ENCODE measurements at regions not wholly inside any gene's neighbourhood (a gene's known extent, or its start where the extent isn't known, plus 50 kb on each side); places are given as distances from the start of the nearest gene placed in this dataset.

GRCh38 chr9:118963674-118964073, 405.6 kb downstream of the BRINP1 start:
- no peaks in the 10 kb centered on the region for H3K36me3 ChIP-seq (ENCODE audit: insufficient read depth, low read length)
- no peaks in the 10 kb centered on the region for H3K9me2 ChIP-seq (replicated peaks; ENCODE audit: insufficient read depth, low read length)
- H3K9ac ChIP-seq (ENCODE audit: low read length): no peak overlapping the region
- H3K4me1 ChIP-seq (ENCODE audit: low read length): no peaks in the 10 kb centered on the region
- H3K4me3 ChIP-seq (ENCODE audit: low read length): no peak overlapping the region
- no peaks in the 10 kb centered on the region for H3K79me2 ChIP-seq (ENCODE audit: low read length)
- H3K27me3 ChIP-seq (ENCODE audit: low read length): no peaks in the 10 kb centered on the region
- no peak for DNase-seq
- H3K27ac ChIP-seq (ENCODE audit: low read length): no peak overlapping the region
- peaks cover 5% of the 10 kb centered on the region for H3K9me3 ChIP-seq (ENCODE audit: low read length)
- H2AFZ ChIP-seq (ENCODE audit: low read length): no peak overlapping the region
- H3K4me2 ChIP-seq (ENCODE audit: low read depth, low read length, poor library complexity, severe bottlenecking): no peak overlapping the region
- H4K20me1 ChIP-seq (ENCODE audit: insufficient read depth, low read depth, low read length): no peaks in the 10 kb centered on the region

DNA sequence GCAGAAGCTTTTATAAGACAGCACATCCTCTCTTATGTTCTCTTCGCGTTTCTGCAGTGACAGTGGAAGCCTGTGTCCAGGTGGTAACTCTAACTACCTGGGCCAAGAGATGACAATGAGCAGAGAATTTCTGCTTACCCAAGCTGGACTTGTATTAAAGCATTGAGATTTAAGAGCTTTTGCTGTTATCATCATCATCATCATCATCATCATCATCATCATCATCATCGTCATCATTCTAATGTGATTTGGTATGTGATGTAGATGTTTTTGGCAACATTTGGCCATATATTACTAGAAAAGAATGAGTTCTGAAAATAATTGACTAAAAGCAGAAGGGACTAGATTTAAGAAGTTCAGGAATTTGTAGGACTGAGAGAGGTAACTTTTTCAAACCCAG, 401.3 kb downstream of the BRINP1 start:
- DNase-seq: no peak
- no peaks in the 10 kb centered on the region for H4K20me1 ChIP-seq (ENCODE audit: insufficient read depth, low read depth, low read length)
- H3K4me1 ChIP-seq (ENCODE audit: low read length): no peaks in the 10 kb centered on the region
- H3K9me3 ChIP-seq (ENCODE audit: low read length): peaks cover 8% of the 10 kb centered on the region; the same call in 1 of the 2 replicates
- no peaks in the 10 kb centered on the region for H3K36me3 ChIP-seq (ENCODE audit: insufficient read depth, low read length)
- H3K79me2 ChIP-seq (ENCODE audit: low read length): no peaks in the 10 kb centered on the region
- H3K27ac ChIP-seq (ENCODE audit: low read length): no peak overlapping the region
- no peak overlapping the region for H3K9ac ChIP-seq (ENCODE audit: low read length)
- no peaks in the 10 kb centered on the region for H3K9me2 ChIP-seq (replicated peaks; ENCODE audit: insufficient read depth, low read length)
- no peaks in the 10 kb centered on the region for H3K27me3 ChIP-seq (ENCODE audit: low read length)
- H3K4me3 ChIP-seq (ENCODE audit: low read length): no peak overlapping the region
- H2AFZ ChIP-seq (ENCODE audit: low read length): no peak overlapping the region
- H3K4me2 ChIP-seq (ENCODE audit: low read depth, low read length, poor library complexity, severe bottlenecking): no peak overlapping the region

DNA sequence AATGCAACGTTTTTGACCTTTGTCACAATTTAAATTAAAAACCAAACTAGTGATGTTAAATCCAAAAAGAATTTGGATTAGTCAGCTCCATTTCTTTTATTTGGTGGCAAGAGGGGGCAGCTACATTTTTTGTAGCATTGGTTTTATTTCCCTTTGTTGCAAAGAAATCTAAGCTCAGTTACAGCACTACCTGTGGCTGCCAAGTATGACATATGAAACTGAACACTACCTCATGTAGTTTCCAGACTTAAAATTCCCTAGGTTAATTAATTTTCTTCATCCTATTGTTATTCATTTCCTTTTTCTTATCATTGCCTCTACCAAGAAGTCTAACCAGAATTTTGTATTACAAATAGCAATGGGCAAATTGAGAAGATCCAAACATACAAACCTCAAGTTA, 393.5 kb downstream of the BRINP1 start:
- Histone ChIP-seq H4K20me1 (ENCODE audit: insufficient read depth, low read depth, low read length) (no peaks in the 10 kb centered on the region), H3K9me3 (ENCODE audit: low read length) (peaks cover 10% of the 10 kb centered on the region), H3K9me2 (replicated peaks; ENCODE audit: insufficient read depth, low read length) (no peaks in the 10 kb centered on the region), H3K36me3 (ENCODE audit: insufficient read depth, low read length) (no peaks in the 10 kb centered on the region), H3K4me1 (ENCODE audit: low read length) (no peaks in the 10 kb centered on the region), H3K4me3 (ENCODE audit: low read length) (no peak overlapping the region), H3K4me2 (ENCODE audit: low read depth, low read length, poor library complexity, severe bottlenecking) (no peak overlapping the region), H3K9ac (ENCODE audit: low read length) (no peak overlapping the region), H2AFZ (ENCODE audit: low read length) (no peak overlapping the region), H3K27ac (ENCODE audit: low read length) (no peak overlapping the region), H3K79me2 (ENCODE audit: low read length) (no peaks in the 10 kb centered on the region), H3K27me3 (ENCODE audit: low read length) (no peaks in the 10 kb centered on the region)
- DNase-seq: no peak

GRCh38 chr9:118976160-118976559, 393.1 kb downstream of the BRINP1 start:
- no peaks in the 10 kb centered on the region for H3K27me3 ChIP-seq (ENCODE audit: low read length)
- H3K4me3 ChIP-seq (ENCODE audit: low read length): no peak overlapping the region
- no peaks in the 10 kb centered on the region; the same call in 1 of the 2 replicates for H3K9me2 ChIP-seq (replicated peaks; ENCODE audit: insufficient read depth, low read length)
- no peak overlapping the region for H3K9ac ChIP-seq (ENCODE audit: low read length)
- no peak overlapping the region for H3K27ac ChIP-seq (ENCODE audit: low read length)
- H4K20me1 ChIP-seq (ENCODE audit: insufficient read depth, low read depth, low read length): no peaks in the 10 kb centered on the region
- H3K4me1 ChIP-seq (ENCODE audit: low read length): no peaks in the 10 kb centered on the region
- no peaks in the 10 kb centered on the region for H3K36me3 ChIP-seq (ENCODE audit: insufficient read depth, low read length)
- H2AFZ ChIP-seq (ENCODE audit: low read length): no peak overlapping the region
- no peaks in the 10 kb centered on the region for H3K79me2 ChIP-seq (ENCODE audit: low read length)
- H3K9me3 ChIP-seq (ENCODE audit: low read length): peaks cover 10% of the 10 kb centered on the region
- no peak for DNase-seq
- H3K4me2 ChIP-seq (ENCODE audit: low read depth, low read length, poor library complexity, severe bottlenecking): no peak overlapping the region

- Histone ChIP-seq H3K9ac (ENCODE audit: low read length) (no peak overlapping the region), H3K27me3 (ENCODE audit: low read length) (no peaks in the 10 kb centered on the region), H3K9me3 (ENCODE audit: low read length) (peaks cover 4% of the 10 kb centered on the region; the same call in 1 of the 2 replicates), H3K4me3 (ENCODE audit: low read length) (no peak overlapping the region), H3K79me2 (ENCODE audit: low read length) (no peaks in the 10 kb centered on the region), H3K36me3 (ENCODE audit: insufficient read depth, low read length) (no peaks in the 10 kb centered on the region), H3K4me1 (ENCODE audit: low read length) (no peaks in the 10 kb centered on the region), H2AFZ (ENCODE audit: low read length) (no peak overlapping the region), H3K27ac (ENCODE audit: low read length) (no peak overlapping the region), H4K20me1 (ENCODE audit: insufficient read depth, low read depth, low read length) (no peaks in the 10 kb centered on the region), H3K4me2 (ENCODE audit: low read depth, low read length, poor library complexity, severe bottlenecking) (no peak overlapping the region), H3K9me2 (replicated peaks; ENCODE audit: insufficient read depth, low read length) (no peaks in the 10 kb centered on the region; the same call in 1 of the 2 replicates)
- no peak for DNase-seq
Measured at GRCh38 chr9:118984607-118985006, 384.6 kb downstream of the BRINP1 start.

DNA sequence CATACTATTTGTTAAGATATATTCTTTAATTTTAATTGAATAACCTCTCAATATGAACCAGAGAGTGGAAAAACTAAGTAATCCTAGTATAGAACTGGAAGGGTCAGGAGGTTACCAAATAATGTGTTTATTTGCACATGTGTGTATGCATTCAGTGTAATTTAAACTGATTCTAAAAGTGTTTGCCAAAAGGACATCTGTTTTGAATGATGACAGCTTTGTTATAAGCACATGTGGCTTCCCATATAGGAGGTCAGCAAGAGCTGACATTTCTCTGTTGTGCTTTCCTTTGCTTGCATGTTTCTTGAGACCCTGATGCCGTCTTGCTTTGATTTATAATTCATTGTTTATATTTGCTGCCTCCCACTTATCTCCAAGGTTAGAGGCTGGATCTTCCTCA, 383.4 kb downstream of the BRINP1 start:
- no peak overlapping the region for H2AFZ ChIP-seq (ENCODE audit: low read length)
- no peak overlapping the region for H3K9ac ChIP-seq (ENCODE audit: low read length)
- peaks cover 4% of the 10 kb centered on the region; the same call in 1 of the 2 replicates for H3K9me3 ChIP-seq (ENCODE audit: low read length)
- H3K36me3 ChIP-seq (ENCODE audit: insufficient read depth, low read length): no peaks in the 10 kb centered on the region
- H4K20me1 ChIP-seq (ENCODE audit: insufficient read depth, low read depth, low read length): no peaks in the 10 kb centered on the region
- H3K4me1 ChIP-seq (ENCODE audit: low read length): no peaks in the 10 kb centered on the region
- no peaks in the 10 kb centered on the region for H3K27me3 ChIP-seq (ENCODE audit: low read length)
- no peaks in the 10 kb centered on the region for H3K79me2 ChIP-seq (ENCODE audit: low read length)
- H3K27ac ChIP-seq (ENCODE audit: low read length): no peak overlapping the region
- H3K9me2 ChIP-seq (replicated peaks; ENCODE audit: insufficient read depth, low read length): no peaks in the 10 kb centered on the region; the same call in 1 of the 2 replicates
- H3K4me3 ChIP-seq (ENCODE audit: low read length): no peak overlapping the region
- no peak for DNase-seq
- no peak overlapping the region for H3K4me2 ChIP-seq (ENCODE audit: low read depth, low read length, poor library complexity, severe bottlenecking)

DNA sequence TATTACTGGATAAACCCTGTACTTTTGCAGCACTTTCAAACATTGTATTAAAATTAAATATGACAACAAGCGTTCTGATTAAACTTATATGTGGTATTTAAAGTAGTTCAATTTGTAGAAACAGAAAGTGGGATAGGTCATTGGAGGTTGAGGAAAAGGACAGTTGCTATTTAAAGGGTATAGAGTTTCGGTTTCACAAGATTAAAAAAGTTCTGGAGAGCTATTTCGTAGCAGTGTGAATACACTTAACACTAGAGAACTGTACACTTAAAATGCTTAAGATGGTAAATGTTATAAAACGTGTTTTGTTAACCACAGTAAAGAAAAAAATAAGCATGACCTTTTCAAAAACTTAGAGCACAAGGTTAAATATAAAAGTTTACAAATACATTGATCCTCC, 382.1 kb downstream of the BRINP1 start:
- H3K27me3 ChIP-seq (ENCODE audit: low read length): no peaks in the 10 kb centered on the region
- no peaks in the 10 kb centered on the region for H3K79me2 ChIP-seq (ENCODE audit: low read length)
- H3K4me1 ChIP-seq (ENCODE audit: low read length): no peaks in the 10 kb centered on the region
- H2AFZ ChIP-seq (ENCODE audit: low read length): no peak overlapping the region
- no peaks in the 10 kb centered on the region for H3K9me2 ChIP-seq (replicated peaks; ENCODE audit: insufficient read depth, low read length)
- H3K4me2 ChIP-seq (ENCODE audit: low read depth, low read length, poor library complexity, severe bottlenecking): no peak overlapping the region
- no peak overlapping the region for H3K9ac ChIP-seq (ENCODE audit: low read length)
- no peak for DNase-seq
- H3K4me3 ChIP-seq (ENCODE audit: low read length): no peak overlapping the region
- no peak overlapping the region for H3K27ac ChIP-seq (ENCODE audit: low read length)
- no peaks in the 10 kb centered on the region for H3K36me3 ChIP-seq (ENCODE audit: insufficient read depth, low read length)
- no peaks in the 10 kb centered on the region for H4K20me1 ChIP-seq (ENCODE audit: insufficient read depth, low read depth, low read length)
- 0 out of 2 replicates have a peak, but pooled peaks cover 4% of the 10 kb centered on the region for H3K9me3 ChIP-seq (ENCODE audit: low read length)

- no peaks in the 10 kb centered on the region for H3K4me1 ChIP-seq (ENCODE audit: low read length)
- H3K36me3 ChIP-seq (ENCODE audit: insufficient read depth, low read length): no peaks in the 10 kb centered on the region
- no peak overlapping the region for H3K4me3 ChIP-seq (ENCODE audit: low read length)
- no peaks in the 10 kb centered on the region for H3K9me3 ChIP-seq (ENCODE audit: low read length)
- H3K27ac ChIP-seq (ENCODE audit: low read length): no peak overlapping the region
- DNase-seq: no peak
- no peaks in the 10 kb centered on the region for H4K20me1 ChIP-seq (ENCODE audit: insufficient read depth, low read depth, low read length)
- no peaks in the 10 kb centered on the region for H3K79me2 ChIP-seq (ENCODE audit: low read length)
- H3K4me2 ChIP-seq (ENCODE audit: low read depth, low read length, poor library complexity, severe bottlenecking): no peak overlapping the region
- H3K27me3 ChIP-seq (ENCODE audit: low read length): no peaks in the 10 kb centered on the region
- H3K9ac ChIP-seq (ENCODE audit: low read length): no peak overlapping the region
- H3K9me2 ChIP-seq (replicated peaks; ENCODE audit: insufficient read depth, low read length): no peaks in the 10 kb centered on the region
- no peak overlapping the region for H2AFZ ChIP-seq (ENCODE audit: low read length)
Measured at GRCh38 chr9:118990949-118991348, 378.3 kb downstream of the BRINP1 start.
